IMR-90 (cell line): ENCODE measurements at regions not wholly inside any gene's neighbourhood (a gene's known extent, or its start where the extent isn't known, plus 50 kb on each side); places are given as distances from the start of the nearest gene placed in this dataset.

Experiments used
- ATAC-seq: fragments of 200-7000 bp; cut with Tn5 transposase; 2 replicates; pipeline ENCODE4 v1.9.1; 2020; ENCODE audit warnings: low read depth, mild to moderate bottlenecking, moderate library complexity
- BruUV-seq: library from RNA; stranded (reverse); fragments of 400-500 nt; replicated peaks from 2 replicates; lab custom pipeline; 2021; lab: Mats Ljungman, UMichigan
- CTCF ChIA-PET: fragments of 300-600 bp; formaldehyde crosslinking; extraction: SDS; loops from one replicate; lab custom pipeline; 2021; ENCODE audit warnings: antibody characterized with exemption; lab: Yijun Ruan, JAX
- POLR2A ChIA-PET: fragments of 300-600 bp; sonication (Branson Sonifier 250); formaldehyde crosslinking; loops from one replicate; lab custom pipeline; 2022; ENCODE audit warnings: antibody characterized with exemption; ENCODE audit not compliant: unreplicated experiment; lab: Charles Lee
- DNase-seq: peaks from one replicate; pipeline ENCODE4 v3.0.0; 2013
- H2AFZ ChIP-seq: replicated peaks from 2 replicates; pipeline ENCODE3; 2013; ENCODE audit warnings: low read length, mild to moderate bottlenecking; ENCODE audit not compliant: poor library complexity
- H2AK5ac ChIP-seq: 2 replicates; pipeline ENCODE4 v1.6.1; 2013; ENCODE audit warnings: low read depth, low read length, inconsistent platforms
- H2AK9ac ChIP-seq: replicated peaks from 2 replicates; pipeline ENCODE3; 2013; ENCODE audit warnings: mild to moderate bottlenecking, low read depth, low read length, moderate library complexity; ENCODE audit not compliant: poor library complexity
- H2BK120ac ChIP-seq: 2 replicates; pipeline ENCODE4 v1.6.1; 2013; ENCODE audit warnings: low read depth, low read length, inconsistent platforms
- H2BK15ac ChIP-seq: 3 replicates; pipeline ENCODE4 v1.6.1; 2013; ENCODE audit warnings: low read depth, low read length, inconsistent platforms
- H2BK20ac ChIP-seq: 2 replicates; pipeline ENCODE4 v1.6.1; 2013; ENCODE audit warnings: low read depth, mild to moderate bottlenecking, inconsistent platforms, low read length, moderate library complexity
- H2BK5ac ChIP-seq: 2 replicates; pipeline ENCODE4 v1.6.1; 2013; ENCODE audit warnings: mild to moderate bottlenecking, low read depth, low read length, inconsistent platforms; ENCODE audit not compliant: poor library complexity, severe bottlenecking
- H3K14ac ChIP-seq: replicated peaks from 2 replicates; pipeline ENCODE4 v1.6.1; 2013; ENCODE audit warnings: low read depth, low read length, inconsistent platforms
- H3K18ac ChIP-seq: 2 replicates; pipeline ENCODE4 v1.6.1; 2013; ENCODE audit warnings: low read depth, low read length, control low read depth
- H3K23ac ChIP-seq: 2 replicates; pipeline ENCODE4 v1.6.1; 2013; ENCODE audit warnings: low read depth, low read length, inconsistent platforms
- H3K27ac ChIP-seq: 2 replicates; pipeline ENCODE4 v1.5.1; 2013; ENCODE audit warnings: mild to moderate bottlenecking, control low read depth, low read length; ENCODE audit not compliant: insufficient read depth
- H3K27me3 ChIP-seq: 2 replicates; pipeline ENCODE4 v1.6.1; 2013; ENCODE audit warnings: low read length; ENCODE audit not compliant: control insufficient read depth, insufficient read depth
- H3K36me3 ChIP-seq: 2 replicates; pipeline ENCODE4 v1.6.1; 2013; ENCODE audit warnings: low read length, mixed read lengths; ENCODE audit not compliant: control insufficient read depth, insufficient read depth
- H3K4ac ChIP-seq: 2 replicates; pipeline ENCODE4 v1.6.1; 2013; ENCODE audit warnings: low read depth, low read length, inconsistent platforms
- H3K4me1 ChIP-seq: 2 replicates; pipeline ENCODE4 v1.6.1; 2013; ENCODE audit warnings: low read length, mixed read lengths; ENCODE audit not compliant: control insufficient read depth, insufficient read depth
- H3K4me2 ChIP-seq: 2 replicates; pipeline ENCODE4 v1.6.1; 2013; ENCODE audit warnings: low read depth, mild to moderate bottlenecking, control low read depth, low read length, moderate library complexity
- H3K4me3 ChIP-seq: 2 replicates; pipeline ENCODE4 v1.5.1; 2013; ENCODE audit warnings: low read depth, mild to moderate bottlenecking, control low read depth, low read length, moderate library complexity; ENCODE audit not compliant: insufficient read depth
- H3K56ac ChIP-seq: 2 replicates; pipeline ENCODE4 v1.6.1; 2013; ENCODE audit warnings: low read length, inconsistent platforms; ENCODE audit not compliant: insufficient read depth; ENCODE audit errors: extremely low read depth
- H3K79me1 ChIP-seq, 2 experiments: 2 replicates each; pipeline ENCODE4 v1.6.1; 2013; ENCODE audit warnings: low read length in 2 of 2, inconsistent platforms in 1 of 2, low read depth in 1 of 2
- H3K9ac ChIP-seq: 2 replicates; pipeline ENCODE4 v1.6.1; 2013; ENCODE audit warnings: low read depth, low read length, control low read depth
- H3K9me1 ChIP-seq: 2 replicates; pipeline ENCODE4 v1.6.1; 2013; ENCODE audit warnings: low read length, inconsistent platforms; ENCODE audit not compliant: insufficient read depth
- H3K9me3 ChIP-seq: 2 replicates; pipeline ENCODE4 v1.6.1; 2013; ENCODE audit warnings: low read length; ENCODE audit not compliant: control insufficient read depth, insufficient read depth
- H4K20me1 ChIP-seq: 2 replicates; pipeline ENCODE4 v1.6.1; 2013; ENCODE audit warnings: low read length, inconsistent platforms; ENCODE audit not compliant: insufficient read depth
- H4K5ac ChIP-seq: 2 replicates; pipeline ENCODE4 v1.6.1; 2013; ENCODE audit warnings: mild to moderate bottlenecking, low read depth, low read length, control low read depth
- H4K8ac ChIP-seq, 2 experiments: 2 replicates each; pipeline ENCODE4 v1.6.1; 2013; ENCODE audit warnings: low read depth in 2 of 2, low read length in 2 of 2, control low read depth in 1 of 2, inconsistent platforms in 1 of 2
- H4K91ac ChIP-seq: 2 replicates; pipeline ENCODE4 v1.6.1; 2013; ENCODE audit warnings: low read depth, low read length, inconsistent platforms; ENCODE audit not compliant: insufficient read depth
- MAFK ChIP-seq: IDR thresholded peaks from 2 replicates; pipeline ENCODE4 v1.6.1; 2012; ENCODE audit warnings: low read depth, low read length, improper control_type of control experiment
- POLR2A ChIP-seq: IDR thresholded peaks from 2 replicates; pipeline ENCODE4 v1.6.1; 2012; ENCODE audit warnings: mild to moderate bottlenecking, low read depth, low read length
- WGBS, 2 experiments: methylation state at CpG; one replicate each; pipeline versions ENCODE4 v1.1.5 to v1.1.7; 2013; ENCODE audit warnings: missing lambda C conversion rate in 2 of 2; ENCODE audit not compliant: insufficient read length in 1 of 2; ENCODE audit errors: extremely low coverage in 2 of 2; 5-methylcytosine and 5-hydroxymethylcytosine counted together
- dilution Hi-C: fragments of 300-500 bp; cut with HindIII; formaldehyde crosslinking; loops from one replicate; pipeline ENCODE4 v1.14.3; 2018; ENCODE audit warnings: low sequenced_read_pairs; ENCODE audit not compliant: unreplicated experiment
- in situ Hi-C: fragments of 300-500 bp; cut with MboI; formaldehyde crosslinking; loops from 3 replicates; pipeline ENCODE4 v1.14.3; 2019; ENCODE audit warnings: low sequenced_read_pairs, inconsistent platforms, mixed read lengths
- intact Hi-C: fragments of 100-400 bp; cut with micrococcal nuclease; formaldehyde crosslinking; loops from 2 replicates; pipeline ENCODE4 v1.10.0; 2022

GRCh38 chr3:6568999-6569493 is 291.9 kb upstream of the GRM7 start:
- WGBS, 2 experiments = no CpG with 5 or more reads among the region's 3 CpGs
- Histone ChIP-seq H3K4me3 (no peak overlapping the region), H2BK20ac (no peak overlapping the region), H2AFZ (no peak overlapping the region), H3K4me2 (no peak overlapping the region), H2BK5ac (no peak overlapping the region), H4K5ac (no peak overlapping the region), H3K14ac (no peak overlapping the region), H3K23ac (no peak overlapping the region), H3K4ac (no peak overlapping the region), H3K4me1 (no peaks in the 10 kb centered on the region), H3K79me1 (no peaks in the 10 kb centered on the region), H2BK120ac (no peak overlapping the region), H3K9ac (no peak overlapping the region), H4K91ac (no peak overlapping the region), H3K36me3 (no peaks in the 10 kb centered on the region), H3K18ac (no peak overlapping the region), H4K20me1 (no peaks in the 10 kb centered on the region), H3K56ac (no peak overlapping the region), H3K9me3 (no peaks in the 10 kb centered on the region; the same call in 1 of the 2 replicates), H2AK5ac (no peak overlapping the region), H4K8ac (no peak overlapping the region), H3K9me1 (no peaks in the 10 kb centered on the region), H2AK9ac (no peak overlapping the region), H3K27ac (no peak overlapping the region), H2BK15ac (no peak overlapping the region), H3K27me3 (no peaks in the 10 kb centered on the region)
- dilution Hi-C loops (no loop called here), intact Hi-C loops (no loop called here), in situ Hi-C loops (no loop called here)
- no TSS peak for BruUV-seq
- TF ChIP-seq MAFK (no peak), POLR2A (no peak)
- ATAC-seq (no peak), DNase-seq (no peak)
- CTCF ChIA-PET = no interaction called here
- POLR2A ChIA-PET = no interaction called here
